Skeletal muscle cell (primary cell): ENCODE measurements at regions not wholly inside any gene's neighbourhood (a gene's known extent, or its start where the extent isn't known, plus 50 kb on each side); places are given as distances from the start of the nearest gene placed in this dataset.

Experiments
- DNase-seq: peaks from one replicate; pipeline ENCODE4 v3.0.0-alpha.2; 2010; ENCODE audit warnings: low read depth
- H3K4me3 ChIP-seq: 2 replicates; pipeline ENCODE4 v1.5.1; 2011; ENCODE audit warnings: low read depth, mild to moderate bottlenecking, control low read depth, low read length, moderate library complexity

DNA sequence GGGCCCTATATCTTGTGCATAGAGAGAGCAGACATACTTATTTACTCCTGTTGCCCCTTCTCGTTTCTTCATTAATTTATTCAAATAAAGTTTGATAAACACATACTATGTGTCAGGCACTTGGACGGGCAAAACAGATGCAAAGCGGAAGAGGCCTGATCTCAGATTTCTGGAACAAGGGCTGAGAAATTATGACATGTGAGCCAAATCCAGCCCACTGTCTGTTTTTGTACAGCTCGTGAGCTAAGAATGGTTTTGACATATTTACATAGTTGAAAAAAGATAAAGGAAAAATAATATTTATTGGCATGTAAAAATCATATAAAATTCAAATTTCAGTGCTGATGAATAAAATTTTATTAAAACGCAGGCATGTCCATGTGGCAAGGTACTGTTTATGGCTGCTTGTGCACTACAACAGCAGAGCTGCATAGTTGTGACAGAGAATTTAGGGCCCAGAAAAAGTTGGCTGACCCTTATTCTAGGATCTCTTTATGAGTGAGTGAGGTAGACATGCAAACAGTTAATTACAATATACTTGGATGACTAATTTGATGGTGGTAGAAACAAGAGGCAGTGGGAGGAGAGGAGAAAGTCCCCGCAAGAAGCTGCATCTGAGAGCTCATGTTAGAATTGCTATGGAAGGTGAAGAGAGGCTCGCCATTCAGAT lies 68.1 kb upstream of the ITPRID1 start:
- no peak for DNase-seq
- H3K4me3 ChIP-seq: no peak overlapping the region

DNA sequence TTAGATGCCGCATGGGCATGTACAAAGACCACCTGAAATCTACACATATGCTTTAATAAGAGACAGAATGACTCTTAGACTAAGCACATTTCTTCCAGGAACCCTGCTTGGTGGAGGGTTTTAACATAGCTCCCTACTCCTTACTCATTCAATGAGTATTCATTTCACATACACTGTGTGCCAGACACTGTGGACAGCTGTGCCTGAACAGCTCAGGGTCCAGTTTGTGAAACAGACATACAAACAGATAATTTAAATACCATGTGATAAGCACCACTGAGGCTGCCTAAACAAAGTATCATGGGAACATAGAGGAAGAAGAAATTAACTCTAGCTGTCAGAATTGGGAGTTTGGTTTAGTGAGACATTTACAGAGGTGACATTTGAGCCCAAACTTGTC lies 65.2 kb upstream of the ITPRID1 start:
- DNase-seq: no peak
- no peak overlapping the region for H3K4me3 ChIP-seq

DNA sequence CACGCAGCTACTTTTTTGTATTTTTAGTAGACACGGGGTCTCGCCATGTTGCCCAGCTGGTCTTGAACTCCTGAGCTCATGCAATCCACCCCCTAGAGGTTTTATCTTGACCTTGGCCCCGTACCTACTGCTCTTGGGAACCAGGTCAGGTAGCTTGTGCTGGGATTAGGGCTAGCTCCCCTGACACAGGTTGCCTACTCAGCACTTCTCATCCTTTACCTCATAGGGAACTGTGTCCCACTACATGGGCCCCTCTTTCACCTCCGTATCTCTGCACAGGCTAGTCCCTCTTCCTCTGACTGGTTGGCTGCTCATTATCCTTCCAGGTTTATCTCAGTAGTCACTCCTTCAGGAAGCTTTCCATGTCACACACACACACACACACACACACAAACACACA lies 58.0 kb upstream of the ITPRID1 start:
- no peak overlapping the region for H3K4me3 ChIP-seq
- DNase-seq: no peak

DNA sequence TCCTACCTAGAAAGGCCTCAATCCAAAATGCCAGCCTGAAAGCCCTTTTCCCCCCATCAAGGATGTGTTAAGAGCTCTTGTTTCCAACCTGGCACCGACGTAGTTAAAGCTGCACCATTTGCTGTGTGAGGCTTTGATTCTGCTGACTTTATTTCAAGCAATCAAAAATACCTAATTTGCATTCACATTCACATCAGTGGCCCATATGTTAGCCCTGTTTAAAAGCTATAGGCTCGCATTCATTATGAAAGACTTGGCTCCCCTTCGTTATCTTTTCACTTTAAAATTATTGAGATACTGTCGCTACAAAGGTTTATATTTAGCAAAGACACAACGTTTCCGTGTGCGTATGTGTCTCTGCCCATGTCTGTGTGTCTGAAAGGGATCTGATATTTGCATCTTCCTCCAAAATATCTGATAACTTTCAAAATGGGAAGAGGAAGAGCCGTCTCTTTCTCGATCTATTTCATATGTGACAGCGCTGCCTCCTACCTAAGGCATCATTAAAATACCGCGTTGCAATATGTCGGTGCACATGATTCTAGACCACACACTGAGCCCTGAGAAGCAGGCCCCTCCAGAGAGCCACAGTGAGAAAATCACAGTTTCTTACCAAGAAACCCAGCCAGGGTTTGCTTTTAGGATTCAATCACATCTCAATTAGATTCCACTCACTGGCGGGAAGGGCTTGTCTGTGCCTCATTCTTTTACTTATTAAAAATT lies 57.1 kb upstream of the ITPRID1 start:
- no peak overlapping the region for H3K4me3 ChIP-seq
- DNase-seq: no peak

DNA sequence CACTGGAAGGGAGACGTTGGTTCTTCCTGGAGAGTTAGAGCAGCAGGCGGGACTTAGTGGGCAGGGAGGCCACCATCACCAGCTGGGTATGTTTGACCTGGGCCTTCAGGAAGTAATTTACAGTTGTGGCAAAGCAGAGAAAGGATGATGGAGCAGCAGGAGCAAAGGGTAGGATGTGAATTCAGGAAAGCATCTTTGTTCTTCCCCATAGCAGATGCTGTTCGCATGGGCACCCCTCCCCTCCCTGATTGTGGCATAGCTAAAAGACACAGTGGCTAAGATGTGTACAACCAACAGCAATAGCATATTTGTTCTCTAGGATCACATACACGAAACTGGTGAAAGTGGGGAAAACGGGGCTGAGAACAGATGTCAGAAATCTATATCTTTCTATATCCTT lies 56.3 kb upstream of the ITPRID1 start:
- DNase-seq: no peak

DNA sequence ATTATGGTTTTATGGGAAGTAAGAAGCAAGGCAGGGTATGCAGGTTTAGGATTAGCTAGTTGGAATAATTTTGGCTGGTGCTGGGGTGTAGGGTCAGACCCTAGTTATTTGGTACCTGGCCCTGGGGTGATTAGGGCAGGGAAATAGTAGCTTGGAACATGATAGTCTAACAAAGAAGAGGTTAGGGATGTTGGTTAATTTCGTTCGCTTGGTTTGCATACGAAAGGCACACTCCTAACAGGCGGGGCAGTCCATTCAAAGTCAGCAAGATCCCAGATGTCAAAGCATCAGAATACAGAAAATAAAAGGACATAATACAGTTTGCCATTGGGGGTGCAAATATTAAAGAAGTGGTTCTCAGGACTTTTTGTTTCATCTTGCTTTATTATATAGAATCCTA lies 55.7 kb upstream of the ITPRID1 start:
- no peak for DNase-seq
- H3K4me3 ChIP-seq: no peak overlapping the region

More for the DNA sequence above, 56.3 kb upstream of the ITPRID1 start:
- no peak overlapping the region for H3K4me3 ChIP-seq

DNA sequence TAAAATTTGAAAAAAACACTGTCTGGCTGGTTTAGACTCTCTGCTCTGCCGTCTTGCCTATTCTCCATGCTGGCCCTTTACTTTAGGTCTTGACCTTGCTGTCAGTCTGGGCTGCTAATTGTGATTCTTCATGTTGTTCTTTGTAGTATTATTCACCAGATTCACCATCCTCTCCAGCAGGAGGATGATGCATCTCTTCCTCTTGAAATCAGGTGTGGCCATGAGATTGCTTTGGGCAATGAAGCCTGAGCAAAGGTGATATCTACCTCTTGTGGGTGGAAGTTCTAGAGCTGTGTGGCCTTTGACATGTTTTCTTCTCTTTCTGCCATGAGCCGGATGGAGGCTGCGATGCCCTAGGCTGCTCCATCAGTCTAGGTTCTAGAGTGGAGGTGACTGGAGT lies 51.3 kb upstream of the ITPRID1 start:
- no peak overlapping the region for H3K4me3 ChIP-seq
- no peak for DNase-seq
